ENCODE measurements at regions not wholly inside any gene's neighbourhood (a gene's known extent, or its start where the extent isn't known, plus 50 kb on each side); places are given as distances from the start of the nearest gene placed in this dataset.

DNA sequence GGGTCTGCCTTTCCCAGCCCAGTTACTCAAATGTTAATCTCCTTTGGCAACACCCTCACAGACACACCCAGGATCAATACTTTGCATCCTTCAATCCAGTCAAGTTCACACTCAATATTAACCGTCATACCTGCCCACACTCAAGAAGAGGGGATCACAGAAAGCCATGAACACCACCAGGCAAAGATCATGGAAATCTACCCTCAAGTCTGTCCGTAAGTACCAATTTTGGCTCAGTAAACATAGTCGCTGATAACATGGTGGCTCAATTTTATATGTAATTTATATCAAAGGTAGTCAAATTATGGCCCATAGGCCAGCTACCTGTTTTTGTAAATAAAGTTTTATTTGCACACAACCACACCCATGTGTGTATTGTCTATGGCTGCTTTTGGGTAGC, 102.3 kb upstream of the MAP2 start:
- no peaks in the 10 kb centered on the region for H3K79me2 ChIP-seq (ENCODE audit: insufficient read depth, low read depth)
- H3K27me3 ChIP-seq (ENCODE audit: insufficient read depth, low read depth): no peaks in the 10 kb centered on the region
- no peak overlapping the region for H3K9ac ChIP-seq
- H3K4me1 ChIP-seq (ENCODE audit: low read depth, poor library complexity, severe bottlenecking): no peaks in the 10 kb centered on the region
- H2AFZ ChIP-seq (ENCODE audit: low read depth): no peak overlapping the region
- H3K4me3 ChIP-seq (IDR thresholded peaks at IDR 0.05; ENCODE audit: insufficient read depth, low read depth, low read length): no peak overlapping the region
- no peak overlapping the region for H3K27ac ChIP-seq
- TF ChIP-seq, protein P1, sequence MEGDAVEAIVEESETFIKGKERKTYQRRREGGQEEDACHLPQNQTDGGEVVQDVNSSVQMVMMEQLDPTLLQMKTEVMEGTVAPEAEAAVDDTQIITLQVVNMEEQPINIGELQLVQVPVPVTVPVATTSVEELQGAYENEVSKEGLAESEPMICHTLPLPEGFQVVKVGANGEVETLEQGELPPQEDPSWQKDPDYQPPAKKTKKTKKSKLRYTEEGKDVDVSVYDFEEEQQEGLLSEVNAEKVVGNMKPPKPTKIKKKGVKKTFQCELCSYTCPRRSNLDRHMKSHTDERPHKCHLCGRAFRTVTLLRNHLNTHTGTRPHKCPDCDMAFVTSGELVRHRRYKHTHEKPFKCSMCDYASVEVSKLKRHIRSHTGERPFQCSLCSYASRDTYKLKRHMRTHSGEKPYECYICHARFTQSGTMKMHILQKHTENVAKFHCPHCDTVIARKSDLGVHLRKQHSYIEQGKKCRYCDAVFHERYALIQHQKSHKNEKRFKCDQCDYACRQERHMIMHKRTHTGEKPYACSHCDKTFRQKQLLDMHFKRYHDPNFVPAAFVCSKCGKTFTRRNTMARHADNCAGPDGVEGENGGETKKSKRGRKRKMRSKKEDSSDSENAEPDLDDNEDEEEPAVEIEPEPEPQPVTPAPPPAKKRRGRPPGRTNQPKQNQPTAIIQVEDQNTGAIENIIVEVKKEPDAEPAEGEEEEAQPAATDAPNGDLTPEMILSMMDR (conservative IDR thresholded peaks at IDR 0.05; ENCODE audit: low read depth, low read length): no peak
- no peak overlapping the region for H3K4me2 ChIP-seq
- H3K36me3 ChIP-seq (ENCODE audit: insufficient read depth): no peaks in the 10 kb centered on the region
- H4K20me1 ChIP-seq (ENCODE audit: insufficient read depth): no peaks in the 10 kb centered on the region

DNA sequence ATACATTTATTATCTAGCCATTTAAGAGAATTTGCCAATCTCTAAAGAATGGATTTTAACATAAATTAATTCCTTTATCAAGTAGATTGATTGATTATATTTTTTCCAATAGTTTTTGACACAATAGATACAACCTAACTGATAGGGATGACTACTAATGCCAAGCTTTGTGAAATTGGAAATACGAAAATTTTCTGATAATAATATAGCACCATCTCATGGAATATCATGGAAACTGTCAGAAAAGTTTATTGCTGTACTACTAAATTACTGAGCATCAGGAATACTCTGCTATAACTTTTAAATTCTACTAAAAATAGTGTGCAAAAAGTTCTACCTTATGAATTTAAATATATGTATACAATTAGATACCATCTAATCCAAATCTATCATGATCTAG, 101.8 kb upstream of the MAP2 start:
- Histone ChIP-seq H3K27ac (no peak overlapping the region), H3K79me2 (ENCODE audit: insufficient read depth, low read depth) (no peaks in the 10 kb centered on the region), H2AFZ (ENCODE audit: low read depth) (no peak overlapping the region), H4K20me1 (ENCODE audit: insufficient read depth) (no peaks in the 10 kb centered on the region), H3K4me3 (IDR thresholded peaks at IDR 0.05; ENCODE audit: insufficient read depth, low read depth, low read length) (no peak overlapping the region), H3K36me3 (ENCODE audit: insufficient read depth) (no peaks in the 10 kb centered on the region), H3K9ac (no peak overlapping the region), H3K4me1 (ENCODE audit: low read depth, poor library complexity, severe bottlenecking) (no peaks in the 10 kb centered on the region), H3K4me2 (no peak overlapping the region), H3K27me3 (ENCODE audit: insufficient read depth, low read depth) (no peaks in the 10 kb centered on the region)
- TF ChIP-seq, protein P1 (conservative IDR thresholded peaks at IDR 0.05; ENCODE audit: low read depth, low read length): no peak

DNA sequence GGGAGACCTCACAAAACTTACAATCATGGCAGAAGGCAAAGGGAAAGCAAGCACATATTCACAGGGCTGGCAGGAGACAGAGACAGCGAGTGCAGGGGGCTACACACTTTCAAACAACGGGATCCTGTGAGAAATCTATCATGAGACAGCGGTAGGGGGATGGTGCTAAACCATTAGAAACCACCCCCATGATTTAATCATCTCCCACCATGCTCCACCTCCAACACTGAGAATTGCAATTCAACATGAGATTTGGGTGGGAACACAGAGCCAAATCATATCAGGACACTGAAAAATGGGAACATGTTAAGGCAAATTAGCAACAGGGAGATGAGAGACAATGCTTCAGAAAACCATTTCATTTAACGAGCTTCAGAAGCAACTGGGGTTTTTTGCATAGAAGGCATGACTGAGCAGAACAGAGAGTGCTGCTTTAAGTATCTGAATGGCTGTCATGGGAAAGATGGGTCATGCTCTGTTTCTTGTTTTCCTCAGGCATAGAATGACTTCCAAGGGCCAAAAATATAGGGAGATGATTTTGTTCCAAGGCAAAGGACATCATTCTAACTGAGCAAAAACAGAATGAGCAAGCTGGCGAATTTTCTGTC, 100.8 kb upstream of the MAP2 start:
- Histone ChIP-seq H3K4me1 (ENCODE audit: low read depth, poor library complexity, severe bottlenecking) (no peaks in the 10 kb centered on the region), H3K9ac (no peak overlapping the region), H3K79me2 (ENCODE audit: insufficient read depth, low read depth) (no peaks in the 10 kb centered on the region), H4K20me1 (ENCODE audit: insufficient read depth) (no peaks in the 10 kb centered on the region), H2AFZ (ENCODE audit: low read depth) (no peak overlapping the region), H3K27me3 (ENCODE audit: insufficient read depth, low read depth) (no peaks in the 10 kb centered on the region), H3K36me3 (ENCODE audit: insufficient read depth) (no peaks in the 10 kb centered on the region), H3K4me2 (no peak overlapping the region), H3K27ac (no peak overlapping the region), H3K4me3 (IDR thresholded peaks at IDR 0.05; ENCODE audit: insufficient read depth, low read depth, low read length) (no peak overlapping the region)
- TF ChIP-seq, protein P1 (conservative IDR thresholded peaks at IDR 0.05; ENCODE audit: low read depth, low read length): no peak

DNA sequence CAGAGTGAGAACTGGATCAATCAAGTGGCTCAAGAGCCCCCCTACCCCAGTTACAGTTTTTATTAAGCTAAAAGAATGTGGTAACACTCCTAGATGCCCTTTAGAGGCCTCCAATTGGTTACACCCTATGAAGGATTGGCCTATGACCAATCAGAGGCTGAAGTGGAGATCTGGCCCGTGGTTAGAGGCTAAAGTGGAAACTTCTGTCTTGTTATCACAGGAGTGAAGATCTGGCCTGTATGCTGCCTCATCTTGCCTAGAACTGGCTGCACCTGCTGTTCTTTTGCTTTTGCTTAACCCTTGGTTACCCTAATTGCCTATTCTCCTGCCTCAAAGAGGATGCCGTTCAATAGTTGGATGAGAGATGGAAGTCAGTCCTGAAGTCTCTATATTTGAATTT, 100.1 kb upstream of the MAP2 start:
- TF ChIP-seq, protein P1 (conservative IDR thresholded peaks at IDR 0.05; ENCODE audit: low read depth, low read length): no peak
- H3K27me3 ChIP-seq (ENCODE audit: insufficient read depth, low read depth): no peaks in the 10 kb centered on the region
- no peaks in the 10 kb centered on the region for H3K79me2 ChIP-seq (ENCODE audit: insufficient read depth, low read depth)
- no peak overlapping the region for H3K4me3 ChIP-seq (IDR thresholded peaks at IDR 0.05; ENCODE audit: insufficient read depth, low read depth, low read length)
- no peaks in the 10 kb centered on the region for H3K36me3 ChIP-seq (ENCODE audit: insufficient read depth)
- no peak overlapping the region for H2AFZ ChIP-seq (ENCODE audit: low read depth)
- no peaks in the 10 kb centered on the region for H3K4me1 ChIP-seq (ENCODE audit: low read depth, poor library complexity, severe bottlenecking)
- no peak overlapping the region for H3K9ac ChIP-seq
- H3K4me2 ChIP-seq: no peak overlapping the region
- H4K20me1 ChIP-seq (ENCODE audit: insufficient read depth): no peaks in the 10 kb centered on the region
- H3K27ac ChIP-seq: no peak overlapping the region
